Keratinocyte (primary cell): ENCODE measurements at regions not wholly inside any gene's neighbourhood (a gene's known extent, or its start where the extent isn't known, plus 50 kb on each side); places are given as distances from the start of the nearest gene placed in this dataset.

Experiments
- CTCF ChIP-seq, 3 experiments: IDR thresholded peaks in 1 of 3; conservative IDR thresholded peaks in 1 of 3; optimal IDR thresholded peaks in 1 of 3; 2 replicates in 2 of 3; 3 replicates in 1 of 3; pipeline versions ENCODE3 to v1.5.1; 2011; ENCODE audit warnings: low read length in 3 of 3, mild to moderate bottlenecking in 3 of 3, moderate library complexity in 2 of 3, control low read depth in 1 of 3, inconsistent platforms in 1 of 3; ENCODE audit not compliant: insufficient read depth in 2 of 3; ENCODE audit errors: extremely low read depth in 1 of 3
- EZH2 ChIP-seq: IDR thresholded peaks from one replicate; pipeline ENCODE4 v1.6.1; 2012; ENCODE audit warnings: inconsistent platforms, mild to moderate bottlenecking, low read length, moderate library complexity

GRCh38 chr18:75681538-75682115 is 254.1 kb upstream of the SMIM21 start:
- no peak for TF ChIP-seq CTCF (optimal IDR thresholded peaks at IDR 0.05 in 1 of 3, IDR thresholded peaks at IDR 0.05 in 1 of 3, conservative IDR thresholded peaks at IDR 0.05 in 1 of 3; ENCODE audit: extremely low read depth in 1 of 3, insufficient read depth in 2 of 3, low read length in 3 of 3)
- no peak for TF ChIP-seq EZH2
